ENCODE measurements at regions not wholly inside any gene's neighbourhood (a gene's known extent, or its start where the extent isn't known, plus 50 kb on each side); places are given as distances from the start of the nearest gene placed in this dataset.

DNA sequence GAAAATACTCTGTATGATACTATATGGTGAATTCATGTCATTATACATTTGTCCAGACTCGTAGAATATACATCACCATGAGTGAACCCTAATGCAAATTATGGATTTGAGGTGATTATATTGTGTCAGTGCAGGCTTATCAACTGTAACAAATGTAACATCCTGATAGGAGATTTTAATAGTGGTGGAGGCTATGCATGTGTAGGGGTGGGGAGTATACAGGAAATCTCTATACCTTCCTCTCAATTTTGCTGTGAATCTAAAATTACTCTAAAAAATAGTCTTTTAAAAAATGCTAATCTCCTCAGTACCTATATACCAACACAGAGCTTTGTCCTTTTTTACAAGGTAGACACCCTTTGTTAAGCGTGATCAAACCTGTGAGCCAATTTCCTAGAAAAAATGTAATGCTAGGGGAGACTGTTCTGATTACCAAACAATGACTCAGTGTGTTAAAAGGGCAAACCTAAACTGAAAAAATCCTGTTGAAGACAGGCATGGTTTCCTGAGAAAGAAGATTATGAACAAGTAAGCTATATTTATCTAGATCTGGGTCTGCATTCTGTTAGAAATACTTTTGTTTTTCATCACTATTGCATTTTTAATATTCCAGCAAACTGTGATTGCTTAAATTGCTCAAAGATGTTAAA lies 170.9 kb downstream of the DUSP6 start:
- DNase-seq, result no peak

DNA sequence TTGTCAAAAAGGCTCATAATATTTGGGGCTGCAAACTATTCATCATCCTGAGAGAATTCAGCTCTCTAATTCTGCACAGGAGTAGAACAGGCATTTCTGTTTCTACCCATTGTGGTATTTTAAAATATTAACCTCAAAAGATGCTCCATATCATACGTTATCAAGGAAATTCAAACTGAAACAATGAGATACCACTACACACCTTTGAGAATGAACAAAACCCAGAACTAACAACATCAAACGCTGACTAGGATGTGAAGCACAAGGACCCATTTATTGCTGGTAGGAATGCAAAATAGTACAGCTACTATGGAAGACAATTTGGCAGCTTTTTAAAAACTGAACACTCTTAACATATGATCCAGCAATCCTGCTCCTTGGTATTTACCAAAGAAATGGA lies 171.8 kb downstream of the DUSP6 start:
- no peak for DNase-seq

DNA sequence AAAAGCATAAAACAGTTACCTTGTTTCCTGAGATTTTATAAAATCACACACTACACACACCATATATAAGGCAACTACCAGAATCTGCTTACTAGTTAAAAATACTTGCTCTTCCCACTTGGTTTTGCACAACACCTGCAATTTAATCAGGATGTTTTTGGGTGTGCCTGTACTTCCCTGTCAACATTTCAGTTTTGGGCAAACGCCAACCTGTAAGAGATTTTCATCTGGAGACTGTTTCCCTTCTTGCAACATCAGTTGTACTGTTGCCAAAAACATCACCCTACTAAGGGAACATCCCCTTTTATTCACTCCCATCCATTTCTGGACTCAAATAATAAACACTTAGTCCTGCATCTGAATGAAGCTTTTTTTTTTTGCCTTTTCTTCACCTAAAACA lies 172.3 kb downstream of the DUSP6 start:
- peak; percentile 58 for DNase-seq

DNA sequence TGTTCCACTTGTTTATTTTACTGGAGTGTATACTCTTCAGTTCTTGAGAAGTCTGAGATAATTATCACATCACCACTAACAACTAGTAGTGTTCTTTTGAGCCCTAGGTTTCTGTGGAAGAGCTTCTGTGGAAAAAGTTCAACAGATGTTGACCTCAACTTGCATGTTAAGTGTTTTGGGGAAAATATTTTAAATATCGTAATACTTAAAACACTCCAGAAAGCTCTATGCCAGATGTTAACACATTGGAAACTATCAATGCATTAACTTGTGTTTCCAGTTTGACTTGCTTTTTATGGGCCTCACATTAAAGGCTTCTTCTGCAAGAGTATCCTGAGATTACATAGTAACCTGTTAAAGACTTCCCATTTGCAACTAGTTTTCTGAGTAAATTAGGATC lies 173.1 kb downstream of the DUSP6 start:
- no peak for DNase-seq

DNA sequence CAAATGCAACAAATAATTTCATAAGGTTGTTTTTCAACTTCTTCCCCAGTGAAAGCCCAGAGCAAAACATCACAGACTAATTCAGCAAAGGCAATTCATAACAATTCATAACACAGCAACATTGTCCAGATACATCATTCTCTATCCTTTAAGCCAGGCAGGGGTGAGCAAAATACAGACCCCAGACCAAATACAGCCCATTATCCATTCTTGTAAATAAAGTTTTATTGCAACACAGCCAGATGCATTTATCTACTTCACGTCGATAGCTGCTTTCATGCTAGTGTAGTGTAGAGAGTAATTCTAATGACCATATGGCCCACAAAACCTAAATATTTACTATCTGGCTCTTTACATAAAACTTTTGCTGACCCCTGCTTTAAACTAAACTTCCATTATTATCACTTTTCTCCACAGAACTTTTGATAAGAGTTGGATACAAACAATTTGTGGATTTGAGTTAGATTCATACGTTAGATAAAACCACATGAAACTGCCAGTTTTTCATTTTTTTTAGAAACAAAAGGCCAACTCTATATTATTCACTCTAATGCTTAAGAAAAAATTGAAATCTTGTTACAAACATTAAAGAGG lies 174.4 kb downstream of the DUSP6 start:
- DNase-seq, result no peak

DNA sequence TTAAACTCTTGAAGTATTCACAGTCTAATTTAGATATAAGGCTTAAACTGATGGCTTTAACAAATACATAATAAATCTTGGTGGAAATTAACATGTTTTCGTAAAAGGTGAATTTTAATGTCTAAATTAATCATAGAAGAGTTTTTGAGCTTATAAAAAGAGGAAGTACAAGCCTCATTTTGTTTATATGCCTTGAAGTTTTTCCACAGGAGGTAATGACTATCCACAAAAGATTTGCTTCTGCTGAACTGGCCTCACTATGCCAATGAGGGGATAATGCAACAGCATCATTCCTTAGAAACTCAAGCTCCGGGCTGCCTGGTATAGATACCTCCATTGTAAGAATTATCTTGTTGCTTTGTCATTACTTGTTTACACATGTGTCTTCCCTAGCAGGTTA lies 175.6 kb downstream of the DUSP6 start:
- no peak for DNase-seq

DNA sequence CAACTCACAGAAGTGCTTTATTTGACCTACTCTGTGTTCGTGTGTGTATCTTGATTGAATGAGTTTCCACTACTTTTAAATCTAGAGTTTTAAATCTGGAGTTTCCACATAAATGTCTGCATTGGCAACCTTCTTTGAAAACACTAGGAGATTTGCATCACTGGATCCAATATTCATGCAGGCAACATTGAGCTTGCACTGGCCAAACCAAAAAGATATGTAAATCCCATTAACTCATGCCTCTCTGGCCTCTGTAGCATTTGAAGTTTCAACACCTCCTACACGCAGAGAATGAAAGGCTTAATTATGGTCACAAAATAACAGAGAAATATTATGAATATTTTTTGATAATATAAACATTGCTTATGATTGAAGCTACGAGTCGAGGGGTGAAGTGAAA lies 178.6 kb downstream of the DUSP6 start:
- no peak for DNase-seq

DNA sequence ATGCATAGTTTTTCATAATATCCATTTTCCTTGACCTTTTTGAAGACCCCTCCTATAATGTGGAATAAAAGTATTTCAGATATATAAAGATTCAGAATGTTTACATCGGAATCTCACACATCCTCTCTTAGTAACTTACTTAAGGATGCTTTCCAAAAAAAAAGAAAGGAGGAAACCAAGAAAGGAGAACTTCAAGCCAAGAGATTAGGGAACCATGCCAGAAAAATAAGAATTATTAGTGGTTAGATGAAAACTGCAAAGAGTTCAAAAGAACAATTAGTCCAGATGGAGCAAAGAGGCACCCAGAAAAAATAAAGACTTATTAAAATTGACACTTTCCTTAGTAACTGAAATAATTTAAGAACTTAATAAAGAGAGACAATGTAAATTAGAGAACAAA lies 179.2 kb downstream of the DUSP6 start:
- no peak for DNase-seq

DNA sequence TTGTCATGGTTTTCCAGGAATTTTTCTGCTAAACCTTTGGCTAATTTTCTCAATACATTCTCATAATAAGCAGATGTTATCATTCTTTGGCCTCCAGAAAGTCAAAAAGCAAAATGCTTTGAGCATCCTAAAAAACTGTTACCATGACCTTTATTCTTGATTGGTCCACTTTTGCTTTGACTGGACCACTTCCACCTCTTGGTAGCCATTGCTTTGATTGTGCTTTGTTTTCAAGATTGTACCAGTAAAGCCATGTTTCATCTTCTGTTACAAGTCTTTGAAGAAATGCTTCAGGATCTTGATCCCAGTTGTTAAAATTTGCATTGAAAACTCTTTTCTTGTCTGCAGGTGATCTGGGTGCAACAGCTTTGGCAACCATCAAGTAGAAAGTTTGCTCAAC lies 180.1 kb downstream of the DUSP6 start:
- no peak for DNase-seq

DNA sequence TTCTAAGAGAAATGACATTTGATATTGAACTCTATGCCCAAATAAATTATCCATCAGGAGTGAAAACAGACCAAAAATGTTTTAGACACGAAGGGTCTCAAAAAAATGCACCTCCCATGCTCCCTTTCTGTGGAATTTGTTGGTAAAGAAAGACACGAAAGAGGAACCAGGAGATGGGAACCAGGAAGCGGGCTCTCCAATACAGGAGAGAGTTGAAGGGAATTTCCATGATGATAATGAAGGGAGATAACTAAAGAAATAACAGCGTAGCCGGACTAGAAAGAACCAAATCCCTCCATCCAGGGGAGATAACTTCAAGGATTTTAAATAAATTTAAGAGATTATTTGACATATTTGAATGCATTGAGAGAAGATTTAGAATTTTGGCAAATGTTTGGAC lies 183.0 kb downstream of the DUSP6 start:
- DNase-seq, result no peak

DNA sequence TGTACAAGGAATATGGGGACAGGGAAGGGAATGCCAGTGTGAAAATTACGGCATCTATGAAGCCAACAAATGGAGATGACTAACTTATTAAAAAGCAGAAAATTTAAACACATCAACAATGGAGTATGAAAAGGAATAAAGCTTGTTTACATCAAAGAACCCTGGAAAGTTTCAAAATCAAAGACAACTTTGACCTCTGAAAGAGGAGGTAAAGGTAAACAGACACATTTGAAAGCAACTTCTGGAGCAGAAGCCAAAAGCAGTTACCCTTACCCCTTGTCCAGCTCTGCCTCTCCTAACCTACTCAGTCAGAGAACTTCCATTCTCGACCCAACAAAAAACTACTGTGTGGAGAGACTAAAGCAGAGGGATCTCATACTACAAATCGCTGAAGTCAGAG lies 184.3 kb downstream of the DUSP6 start:
- no peak for DNase-seq

DNA sequence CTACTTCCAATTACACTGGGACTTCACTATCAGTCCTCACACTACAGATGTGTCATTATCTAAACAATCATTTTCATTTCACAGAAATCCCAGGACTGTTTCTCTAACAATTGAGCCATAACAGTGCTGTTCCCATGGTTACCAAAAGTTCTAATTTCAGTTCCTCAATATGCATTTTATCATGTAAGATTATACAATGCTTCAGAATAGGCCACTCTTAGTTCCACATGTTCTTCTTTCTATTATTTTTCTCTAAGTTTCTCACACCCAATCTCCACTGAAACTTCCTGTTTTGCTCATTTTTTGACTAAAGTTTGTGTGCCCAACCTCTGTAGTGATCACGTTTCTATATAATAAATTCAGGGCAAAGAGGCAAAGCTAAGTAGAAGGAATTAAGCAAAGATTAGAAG lies 185.8 kb downstream of the DUSP6 start:
- no peak for DNase-seq

DNA sequence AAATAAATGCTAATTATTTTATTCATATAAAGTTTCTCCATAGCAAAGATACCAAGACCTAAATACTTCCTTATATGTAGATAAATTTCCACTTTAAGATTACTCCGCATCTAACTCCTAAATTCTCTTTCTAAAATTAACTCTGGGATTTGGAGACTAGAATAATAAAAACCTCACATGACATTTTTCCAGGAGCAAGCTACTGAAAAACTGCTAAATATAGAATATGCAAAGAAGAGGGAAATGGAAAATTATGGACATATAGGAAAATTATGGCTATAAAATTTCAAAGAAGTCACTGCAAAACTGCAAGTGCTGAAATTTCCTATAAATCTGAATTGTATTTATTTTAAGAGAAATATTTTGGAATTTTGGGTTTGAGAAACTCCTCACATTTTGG lies 186.2 kb downstream of the DUSP6 start:
- no peak for DNase-seq

DNA sequence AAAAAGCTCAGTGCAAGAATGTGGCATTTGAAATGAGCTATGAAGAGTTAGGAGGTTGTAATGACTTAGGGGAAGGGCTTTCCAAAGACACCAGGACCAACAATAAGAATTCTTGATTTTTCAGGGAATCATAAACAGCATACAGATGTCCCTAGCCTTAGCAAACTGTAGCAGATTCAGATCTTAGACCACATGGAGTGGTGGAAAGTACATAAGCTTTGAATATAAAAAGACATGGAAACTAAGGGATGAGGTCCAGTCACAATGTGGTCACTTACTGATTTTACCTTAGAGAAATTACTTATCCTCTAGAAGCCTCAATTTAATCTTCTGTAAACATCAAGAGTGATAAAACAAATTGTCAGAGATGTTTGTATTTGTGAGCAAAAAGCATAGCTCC lies 186.6 kb downstream of the DUSP6 start:
- no peak for DNase-seq

DNA sequence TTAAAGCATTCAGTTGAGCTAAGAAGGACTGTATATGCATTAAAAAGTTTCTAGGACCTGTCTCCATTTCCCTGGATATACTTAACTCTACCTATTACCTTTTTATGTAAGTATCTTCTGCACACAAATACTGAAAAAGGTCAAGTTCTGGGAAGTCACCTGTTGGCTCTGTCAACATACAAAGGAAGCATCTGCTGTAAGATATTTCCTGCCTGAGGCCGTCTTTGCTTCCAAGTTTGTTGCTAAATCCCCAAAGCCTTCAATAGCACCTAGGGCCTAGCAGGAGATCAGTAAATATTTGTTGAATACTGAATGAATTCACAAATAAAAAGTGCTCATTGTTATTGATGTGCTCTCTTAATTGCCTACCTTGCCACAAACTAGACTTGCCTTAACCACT lies 188.4 kb downstream of the DUSP6 start:
- peak; percentile 45 for DNase-seq

DNA sequence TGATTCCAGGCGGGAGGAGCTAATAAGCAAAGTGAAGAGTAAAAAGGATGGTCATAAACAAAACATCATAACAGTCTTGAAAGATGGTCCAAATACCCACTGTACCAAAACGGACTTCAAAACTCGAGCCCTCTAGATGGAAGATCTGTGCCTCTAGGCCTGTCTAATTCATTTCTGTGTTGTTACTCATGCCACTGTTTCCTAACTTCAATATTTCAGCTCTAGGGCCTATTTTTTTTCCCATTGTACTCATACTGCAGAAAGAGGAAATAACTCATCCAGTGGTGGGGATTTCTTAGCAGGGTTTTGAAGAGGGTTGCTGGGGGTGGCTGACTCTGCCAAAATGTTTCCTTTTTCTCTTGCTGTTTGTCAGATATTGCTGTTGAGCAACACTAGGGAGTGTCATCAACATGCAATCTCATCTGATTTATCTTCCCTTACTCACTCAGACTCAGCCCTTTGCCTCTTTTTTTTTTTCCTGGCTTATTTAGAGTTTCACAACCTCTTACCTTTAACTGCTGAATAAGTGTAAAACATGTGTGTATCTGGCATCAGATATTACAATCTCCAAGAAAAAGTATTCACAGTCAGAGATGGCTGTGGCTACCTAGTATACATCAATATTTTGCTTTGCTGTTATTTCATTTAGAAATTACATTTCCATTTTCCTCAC lies 189.6 kb downstream of the DUSP6 start:
- no peak for DNase-seq

DNA sequence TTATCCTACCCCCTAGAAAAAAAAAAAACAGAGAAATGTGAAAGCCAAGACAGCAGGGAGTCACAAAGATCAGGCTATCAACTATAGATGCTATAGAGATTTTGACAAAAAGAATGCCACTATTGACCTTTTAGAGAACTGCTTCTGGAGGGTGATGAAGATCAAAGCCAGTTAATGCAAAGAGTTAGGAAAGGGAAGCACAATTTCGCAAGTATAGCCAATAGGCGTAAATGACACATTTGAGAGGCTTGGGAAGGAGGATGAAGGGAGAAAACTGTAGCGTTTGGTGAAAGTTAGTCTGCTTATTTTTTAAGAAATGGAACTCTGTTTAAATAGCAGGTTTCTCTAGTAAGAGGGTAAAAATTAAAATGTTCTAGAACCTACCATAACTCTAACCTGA lies 190.7 kb downstream of the DUSP6 start:
- DNase-seq, result no peak

DNA sequence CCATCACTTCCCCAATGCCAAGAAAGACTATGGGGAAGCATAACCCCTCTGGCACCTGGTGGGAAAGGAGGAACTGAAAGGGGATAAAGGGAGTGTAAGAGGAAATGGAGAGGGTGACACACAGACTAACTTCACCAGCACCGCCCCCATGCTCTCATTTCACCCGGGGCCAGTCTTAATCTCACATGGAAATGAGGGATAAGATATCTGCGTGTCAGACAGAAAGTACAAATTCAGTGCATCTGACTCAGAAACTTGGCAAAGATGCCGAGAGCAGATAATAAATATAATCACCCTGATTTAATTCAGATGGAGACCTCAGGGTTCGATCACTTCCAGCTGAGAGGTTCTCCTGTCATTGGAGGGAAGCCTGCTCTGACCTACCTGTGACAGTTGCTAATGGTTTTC lies 191.6 kb downstream of the DUSP6 start:
- no peak for DNase-seq

DNA sequence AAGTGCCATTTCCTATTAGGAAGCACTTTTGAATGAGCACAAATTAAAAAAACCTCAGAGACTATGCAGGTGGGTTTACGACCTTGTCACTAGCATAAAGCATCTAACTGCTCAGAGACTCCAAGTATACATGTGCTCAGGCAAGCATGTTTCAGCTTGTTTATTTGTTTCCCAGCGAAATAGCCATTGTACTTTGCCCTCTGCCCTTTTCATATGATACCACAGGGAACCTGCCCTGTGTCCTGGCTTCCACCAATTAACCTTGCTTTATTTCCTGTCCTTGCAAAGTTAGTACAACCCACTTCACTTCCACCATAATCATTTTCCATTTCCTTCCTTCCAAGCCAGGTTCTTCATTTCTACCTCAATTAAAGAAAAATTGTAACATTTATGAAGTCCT lies 194.9 kb downstream of the DUSP6 start:
- DNase-seq, result no peak

DNA sequence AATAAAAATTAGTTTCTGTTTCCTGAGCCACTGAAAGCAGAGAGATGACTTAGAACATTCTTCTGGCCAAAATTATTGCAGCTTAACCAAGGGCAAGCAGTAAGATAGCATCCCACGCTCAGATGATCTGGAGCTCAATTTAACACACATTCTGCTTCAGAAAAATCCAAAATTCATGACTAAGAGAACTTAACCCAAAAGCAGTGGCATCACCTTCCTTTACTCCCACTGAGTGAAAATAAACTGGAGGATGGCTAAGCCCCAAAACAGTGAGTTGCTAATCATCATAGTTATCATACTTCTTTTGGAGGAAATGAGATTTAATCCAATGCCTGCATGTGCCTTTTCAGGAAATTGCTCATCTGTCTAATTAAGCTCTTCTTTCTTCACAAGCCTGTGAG lies 195.4 kb downstream of the DUSP6 start:
- no peak for DNase-seq

DNA sequence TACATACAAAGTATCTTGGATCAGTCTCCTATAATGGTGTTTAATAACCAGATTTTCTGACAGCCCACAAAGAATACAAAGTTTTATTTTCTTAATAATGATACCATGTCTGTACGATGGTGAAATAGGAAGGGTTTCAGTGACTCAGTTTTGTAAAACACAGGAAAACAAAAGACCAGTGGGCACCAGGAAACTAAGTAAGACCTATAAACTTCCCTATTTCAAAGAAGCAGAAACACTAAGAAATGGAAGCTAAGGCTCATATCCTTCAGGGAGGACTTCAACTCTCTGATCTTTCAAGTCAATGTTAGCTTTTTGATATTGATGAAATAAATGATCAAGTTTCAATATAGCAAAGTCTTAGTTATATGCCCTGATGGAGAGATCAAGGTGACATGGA lies 196.0 kb downstream of the DUSP6 start:
- no peak for DNase-seq

DNA sequence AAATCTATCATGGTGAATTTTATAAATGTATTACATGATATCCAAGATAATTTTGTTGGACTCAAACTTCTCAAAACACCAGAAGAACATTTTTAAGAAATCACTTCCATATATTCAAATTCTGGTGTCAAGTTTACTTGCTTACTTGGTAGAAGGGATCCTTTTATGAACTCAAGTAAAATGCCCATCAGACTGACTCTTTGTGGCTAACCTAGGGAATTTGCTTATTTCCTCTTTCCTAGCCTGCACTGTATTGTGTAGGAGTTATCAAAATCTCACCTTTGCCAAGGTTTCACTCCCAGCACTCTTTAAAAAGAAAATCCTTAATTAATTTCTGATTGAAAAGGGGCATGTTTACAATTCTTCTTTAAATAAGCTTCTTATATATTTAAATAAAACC lies 196.5 kb downstream of the DUSP6 start:
- DNase-seq, result no peak

DNA sequence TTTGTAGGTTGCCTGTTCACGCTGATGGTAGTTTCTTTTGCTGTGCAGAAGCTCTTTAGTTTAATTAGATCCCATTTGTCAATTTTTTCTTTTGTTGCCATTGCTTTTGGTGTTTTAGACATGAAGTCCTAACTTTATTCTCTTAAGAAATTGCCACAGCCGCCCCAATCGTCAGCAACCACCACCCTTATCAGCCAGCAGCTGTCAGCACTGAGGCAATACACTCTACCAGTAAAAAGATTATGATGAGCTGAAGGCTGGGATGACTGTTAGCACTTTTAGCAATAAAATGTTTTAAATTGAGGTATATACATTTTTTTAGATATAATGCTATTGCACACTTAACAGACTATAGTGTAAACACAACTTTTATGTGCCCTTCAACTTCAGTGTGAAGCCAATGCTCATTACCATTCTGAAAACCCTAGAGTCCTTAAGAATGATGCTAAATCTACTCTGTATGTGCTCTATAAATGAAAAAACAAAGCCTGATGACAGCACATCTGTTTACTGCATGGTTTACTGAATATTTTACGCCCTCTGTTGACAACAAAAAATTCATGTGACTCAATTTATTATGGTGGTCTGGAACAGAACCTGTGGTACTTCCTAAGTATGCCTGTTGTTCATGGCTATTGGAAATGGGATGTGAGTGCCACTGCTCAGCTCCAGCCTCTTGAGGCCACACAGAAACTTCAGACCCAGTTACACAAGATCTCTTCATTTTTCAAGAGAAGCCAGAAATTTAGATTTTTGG lies 197.4 kb downstream of the DUSP6 start:
- no peak for DNase-seq

DNA sequence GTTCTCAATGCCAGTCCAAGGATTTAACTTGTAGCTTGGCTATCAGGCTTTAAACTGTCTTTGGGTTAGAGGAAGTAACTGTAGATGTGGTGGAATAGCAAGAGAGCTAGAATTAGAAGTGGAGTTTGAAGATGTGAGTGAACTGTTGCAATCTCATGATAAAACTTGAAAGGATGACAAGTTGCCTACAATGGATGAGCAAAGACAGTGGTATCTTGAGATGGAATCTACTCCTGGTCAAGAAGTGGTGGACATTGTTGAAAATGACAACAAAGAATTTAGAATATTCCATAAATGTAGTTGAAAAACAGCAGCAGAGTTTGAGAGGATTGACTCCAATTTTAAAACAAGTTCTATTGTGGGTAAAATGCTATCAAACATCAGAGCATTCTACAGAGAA lies 199.0 kb downstream of the DUSP6 start:
- DNase-seq, result no peak

Measured in NCI-H69 (cell line).